ENCODE measurements at regions not wholly inside any gene's neighbourhood (a gene's known extent, or its start where the extent isn't known, plus 50 kb on each side); places are given as distances from the start of the nearest gene placed in this dataset.

DNA sequence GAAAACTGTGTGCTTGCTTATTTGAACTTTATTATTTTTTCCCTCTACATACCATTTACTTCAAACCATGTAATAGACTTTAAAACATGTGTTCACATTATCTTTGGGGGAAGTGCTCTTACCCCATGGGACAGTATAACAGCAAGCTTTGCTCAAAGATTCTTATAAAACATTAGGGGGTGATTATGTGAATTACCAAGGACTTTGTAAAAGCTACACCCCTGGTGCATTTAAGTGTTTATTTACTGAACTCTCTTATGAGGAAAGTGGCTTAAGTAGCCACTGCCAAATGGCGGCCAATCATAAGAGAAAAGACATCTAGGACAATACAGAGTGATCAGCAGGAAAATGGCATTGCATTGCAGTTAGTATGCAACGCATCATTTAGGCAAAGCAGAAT lies 70.3 kb downstream of the CAPZA3 start:
- Histone ChIP-seq H3K9ac (ENCODE audit: low read length) (no peak overlapping the region), H3K9me3 (ENCODE audit: control extremely low read depth in 1 of 3, control insufficient read depth in 2 of 3, insufficient read depth in 1 of 3, low read length in 2 of 3) (no peaks in the 10 kb centered on the region), H3K36me3 (replicated peaks in 1 of 2; ENCODE audit: control extremely low read depth in 1 of 2, control insufficient read depth in 1 of 2, extremely low read depth in 1 of 2, insufficient read depth in 2 of 2, low read length in 1 of 2) (no peaks in the 10 kb centered on the region), H3K79me2 (ENCODE audit: control insufficient read depth, insufficient read depth, low read length) (no peaks in the 10 kb centered on the region), H2AFZ (ENCODE audit: insufficient read depth, low read depth, low read length, poor library complexity, severe bottlenecking) (no peak overlapping the region), H3K4me2 (replicated peaks; ENCODE audit: low read depth, low read length, poor library complexity, severe bottlenecking) (no peak overlapping the region), H3K27ac (ENCODE audit: low read length in 2 of 2) (no peak overlapping the region), H4K20me1 (ENCODE audit: control insufficient read depth, insufficient read depth, low read length, poor library complexity, severe bottlenecking) (no peaks in the 10 kb centered on the region), H3K27me3 (replicated peaks in 1 of 4; ENCODE audit: control extremely low read depth in 1 of 4, control insufficient read depth in 3 of 4, insufficient read depth in 4 of 4, low read length in 3 of 4) (no peaks in the 10 kb centered on the region), H3K4me3 (ENCODE audit: control extremely low read depth in 1 of 5, extremely low read depth in 1 of 5, insufficient read depth in 1 of 5, low read depth in 2 of 5, low read length in 4 of 5) (no peak overlapping the region), H3K4me1 (ENCODE audit: control insufficient read depth in 2 of 2, insufficient read depth in 2 of 2, low read length in 2 of 2) (no peaks in the 10 kb centered on the region)
- ATAC-seq (ENCODE audit: low read depth) (no peak), DNase-seq (no peak)
- Mint-ChIP-seq H3K4me1 (no peaks in the 10 kb centered on the region), H3K9me3 (ENCODE audit: insufficient read depth) (peaks cover 6% of the 10 kb centered on the region), H3K27ac (no peak overlapping the region), H3K4me3 (no peak overlapping the region), H3K27me3 (no peaks in the 10 kb centered on the region)
- ChIA-PET CTCF (no interaction called here), POLR2A (no interaction called here)
- TF ChIP-seq, protein P1, sequence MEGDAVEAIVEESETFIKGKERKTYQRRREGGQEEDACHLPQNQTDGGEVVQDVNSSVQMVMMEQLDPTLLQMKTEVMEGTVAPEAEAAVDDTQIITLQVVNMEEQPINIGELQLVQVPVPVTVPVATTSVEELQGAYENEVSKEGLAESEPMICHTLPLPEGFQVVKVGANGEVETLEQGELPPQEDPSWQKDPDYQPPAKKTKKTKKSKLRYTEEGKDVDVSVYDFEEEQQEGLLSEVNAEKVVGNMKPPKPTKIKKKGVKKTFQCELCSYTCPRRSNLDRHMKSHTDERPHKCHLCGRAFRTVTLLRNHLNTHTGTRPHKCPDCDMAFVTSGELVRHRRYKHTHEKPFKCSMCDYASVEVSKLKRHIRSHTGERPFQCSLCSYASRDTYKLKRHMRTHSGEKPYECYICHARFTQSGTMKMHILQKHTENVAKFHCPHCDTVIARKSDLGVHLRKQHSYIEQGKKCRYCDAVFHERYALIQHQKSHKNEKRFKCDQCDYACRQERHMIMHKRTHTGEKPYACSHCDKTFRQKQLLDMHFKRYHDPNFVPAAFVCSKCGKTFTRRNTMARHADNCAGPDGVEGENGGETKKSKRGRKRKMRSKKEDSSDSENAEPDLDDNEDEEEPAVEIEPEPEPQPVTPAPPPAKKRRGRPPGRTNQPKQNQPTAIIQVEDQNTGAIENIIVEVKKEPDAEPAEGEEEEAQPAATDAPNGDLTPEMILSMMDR (IDR thresholded peaks at IDR 0.05), result no peak
- no peak for TF ChIP-seq EZH2 (IDR thresholded peaks at IDR 0.05; ENCODE audit: borderline replicate concordance, insufficient read depth, low read depth, low read length, poor library complexity, severe bottlenecking)
- intact Hi-C loops (cut with micrococcal nuclease), result no loop called here
- WGBS (ENCODE audit: insufficient coverage), result 100% methylated on average over 1 of the region's 2 CpGs

DNA sequence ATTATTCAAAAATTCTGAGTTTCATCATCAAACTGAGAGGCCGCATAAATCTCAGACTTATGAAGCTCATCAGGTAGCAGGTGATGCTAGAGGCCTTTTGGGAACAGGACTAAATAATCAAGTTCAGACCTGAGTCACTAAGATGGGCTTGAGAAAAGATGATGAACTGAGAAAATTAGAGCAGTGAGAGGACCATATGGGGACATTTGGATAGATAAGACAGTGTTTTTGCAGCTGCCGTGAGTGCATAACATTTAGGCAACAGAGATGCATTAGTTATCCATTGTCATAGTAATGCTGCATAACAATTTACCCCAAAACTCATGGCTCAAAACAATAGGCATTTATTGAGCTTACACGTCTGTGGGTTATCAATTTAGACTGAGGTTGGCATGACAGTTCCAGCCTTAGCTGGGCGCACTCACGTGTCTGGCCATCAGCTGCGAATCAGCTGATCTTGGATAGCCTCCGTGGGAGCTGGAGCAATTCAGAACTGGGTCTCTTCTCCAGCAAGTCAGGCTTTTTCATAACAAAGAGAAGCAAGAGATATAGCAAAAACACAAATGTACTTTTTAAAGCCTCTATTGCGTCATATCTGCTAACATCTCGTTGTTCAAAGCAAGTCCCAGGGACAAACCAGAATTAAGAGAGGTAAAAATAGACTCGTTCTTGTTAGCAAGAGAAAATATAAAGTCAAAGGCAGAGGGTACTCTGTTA lies 72.8 kb downstream of the CAPZA3 start:
- Histone ChIP-seq H4K20me1 (ENCODE audit: control insufficient read depth, insufficient read depth, low read length, poor library complexity, severe bottlenecking) (no peaks in the 10 kb centered on the region), H3K9me3 (ENCODE audit: control extremely low read depth in 1 of 3, control insufficient read depth in 2 of 3, insufficient read depth in 1 of 3, low read length in 2 of 3) (no peaks in the 10 kb centered on the region), H3K36me3 (replicated peaks in 1 of 2; ENCODE audit: control extremely low read depth in 1 of 2, control insufficient read depth in 1 of 2, extremely low read depth in 1 of 2, insufficient read depth in 2 of 2, low read length in 1 of 2) (no peaks in the 10 kb centered on the region), H3K4me2 (replicated peaks; ENCODE audit: low read depth, low read length, poor library complexity, severe bottlenecking) (no peak overlapping the region), H2AFZ (ENCODE audit: insufficient read depth, low read depth, low read length, poor library complexity, severe bottlenecking) (no peak overlapping the region), H3K4me1 (ENCODE audit: control insufficient read depth in 2 of 2, insufficient read depth in 2 of 2, low read length in 2 of 2) (no peaks in the 10 kb centered on the region), H3K4me3 (ENCODE audit: control extremely low read depth in 1 of 5, extremely low read depth in 1 of 5, insufficient read depth in 1 of 5, low read depth in 2 of 5, low read length in 4 of 5) (no peak overlapping the region), H3K27me3 (replicated peaks in 1 of 4; ENCODE audit: control extremely low read depth in 1 of 4, control insufficient read depth in 3 of 4, insufficient read depth in 4 of 4, low read length in 3 of 4) (no peaks in the 10 kb centered on the region), H3K27ac (ENCODE audit: low read length in 2 of 2) (no peak overlapping the region), H3K79me2 (ENCODE audit: control insufficient read depth, insufficient read depth, low read length) (no peaks in the 10 kb centered on the region), H3K9ac (ENCODE audit: low read length) (no peak overlapping the region)
- H3K4me1 Mint-ChIP-seq, result no peaks in the 10 kb centered on the region
- H3K27me3 Mint-ChIP-seq, result no peaks in the 10 kb centered on the region
- no peak overlapping the region for H3K27ac Mint-ChIP-seq
- TF ChIP-seq, protein P1 (IDR thresholded peaks at IDR 0.05), result no peak
- no peak for TF ChIP-seq EZH2 (IDR thresholded peaks at IDR 0.05; ENCODE audit: borderline replicate concordance, insufficient read depth, low read depth, low read length, poor library complexity, severe bottlenecking)
- intact Hi-C loops (cut with micrococcal nuclease), result no loop called here
- no peak for DNase-seq
- ChIA-PET POLR2A (no interaction called here), CTCF (no interaction called here)
- H3K4me3 Mint-ChIP-seq, result no peak overlapping the region
- ATAC-seq (ENCODE audit: low read depth), result no peak
- peaks cover 6% of the 10 kb centered on the region for H3K9me3 Mint-ChIP-seq (ENCODE audit: insufficient read depth)
- WGBS (ENCODE audit: insufficient coverage), result 94% methylated on average over 5 of the region's 10 CpGs

All from B cell (primary cell).